ENCODE measurements at regions not wholly inside any gene's neighbourhood (a gene's known extent, or its start where the extent isn't known, plus 50 kb on each side); places are given as distances from the start of the nearest gene placed in this dataset.

GRCh38 chr15:97023488-97023844 is 693.0 kb downstream of the NR2F2 start:
- intact Hi-C loops (cut with micrococcal nuclease; ENCODE audit: unreplicated experiment) = no loop called here
- Mint-ChIP-seq H3K27me3 (ENCODE audit: insufficient read depth, unreplicated experiment) (no peaks in the 10 kb centered on the region), H3K9me3 (ENCODE audit: unreplicated experiment) (peaks cover 8% of the 10 kb centered on the region), H3K4me1 (ENCODE audit: low read depth, unreplicated experiment) (peaks cover 5% of the 10 kb centered on the region), H3K4me3 (ENCODE audit: unreplicated experiment) (no peak overlapping the region), H3K36me3 (ENCODE audit: insufficient read depth, unreplicated experiment) (no peaks in the 10 kb centered on the region), H3K27ac (ENCODE audit: unreplicated experiment) (no peak overlapping the region)
- peaks cover 10% of the 10 kb centered on the region; the same call in 1 of the 2 replicates for H3K4me1 ChIP-seq
- no peaks in the 10 kb centered on the region for H3K27me3 ChIP-seq (replicated peaks; ENCODE audit: control insufficient read depth, insufficient read depth, low read length)
- no TSS peak for BruUV-seq (replicated peaks)
- CTCF ChIA-PET = no interaction called here
- 0 out of 2 replicates have a peak, but pooled peaks cover 7% of the 10 kb centered on the region for H3K9me3 ChIP-seq
- H3K36me3 ChIP-seq (ENCODE audit: control insufficient read depth, insufficient read depth, low read length) = no peaks in the 10 kb centered on the region
- TF ChIP-seq CTCF (IDR thresholded peaks at IDR 0.05; ENCODE audit: insufficient read depth in 1 of 2, low read depth in 1 of 2, low read length in 1 of 2, severe bottlenecking in 1 of 2, unreplicated experiment in 1 of 2) = no peak
- no peak overlapping the region for H3K4me3 ChIP-seq (ENCODE audit: low read depth, low read length)
- no peak for DNase-seq
- POLR2A ChIA-PET = no interaction called here

DNA sequence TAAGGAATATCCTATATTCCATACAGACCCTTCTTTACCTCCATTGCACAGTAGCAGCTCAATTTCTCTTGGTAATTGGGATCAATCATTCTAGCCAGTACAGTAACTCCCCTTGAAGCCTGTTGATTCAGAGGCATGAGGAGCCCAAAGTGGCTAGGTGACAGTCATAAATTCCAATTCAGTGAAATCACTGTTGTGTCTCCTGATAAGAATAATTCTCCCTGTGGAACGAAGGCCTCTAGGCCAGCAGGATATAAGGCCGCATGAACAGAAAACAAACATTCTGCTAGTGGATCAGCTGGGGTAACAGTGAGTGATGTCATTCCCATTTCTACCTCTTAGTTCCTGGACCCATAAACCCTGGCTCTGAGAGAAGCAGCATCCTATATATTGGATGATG is 696.3 kb downstream of the NR2F2 start:
- H3K9me3 Mint-ChIP-seq (ENCODE audit: unreplicated experiment) = peaks cover 8% of the 10 kb centered on the region
- DNase-seq = peak; percentile 30 to 46
- peak overlapping the region; percentile 39 for H3K27ac Mint-ChIP-seq (ENCODE audit: unreplicated experiment)
- no peaks in the 10 kb centered on the region for H3K27me3 Mint-ChIP-seq (ENCODE audit: insufficient read depth, unreplicated experiment)
- H3K4me1 Mint-ChIP-seq (ENCODE audit: low read depth, unreplicated experiment) = peaks cover 5% of the 10 kb centered on the region
- H3K36me3 Mint-ChIP-seq (ENCODE audit: insufficient read depth, unreplicated experiment) = no peaks in the 10 kb centered on the region
- Histone ChIP-seq H3K4me1 (peaks cover 10% of the 10 kb centered on the region; the same call in 1 of the 2 replicates), H3K36me3 (ENCODE audit: control insufficient read depth, insufficient read depth, low read length) (no peaks in the 10 kb centered on the region), H3K9me3 (0 out of 2 replicates have a peak, but pooled peaks cover 7% of the 10 kb centered on the region), H3K27me3 (replicated peaks; ENCODE audit: control insufficient read depth, insufficient read depth, low read length) (no peaks in the 10 kb centered on the region), H3K4me3 (ENCODE audit: low read depth, low read length) (no peak overlapping the region)
- H3K4me3 Mint-ChIP-seq (ENCODE audit: unreplicated experiment) = no peak overlapping the region
- CTCF ChIA-PET = no interaction called here
- POLR2A ChIA-PET = no interaction called here
- intact Hi-C loops (cut with micrococcal nuclease; ENCODE audit: unreplicated experiment) = no loop called here
- TF ChIP-seq CTCF (IDR thresholded peaks at IDR 0.05; ENCODE audit: insufficient read depth in 1 of 2, low read depth in 1 of 2, low read length in 1 of 2, severe bottlenecking in 1 of 2, unreplicated experiment in 1 of 2) = no peak
- no TSS peak for BruUV-seq (replicated peaks)

DNA sequence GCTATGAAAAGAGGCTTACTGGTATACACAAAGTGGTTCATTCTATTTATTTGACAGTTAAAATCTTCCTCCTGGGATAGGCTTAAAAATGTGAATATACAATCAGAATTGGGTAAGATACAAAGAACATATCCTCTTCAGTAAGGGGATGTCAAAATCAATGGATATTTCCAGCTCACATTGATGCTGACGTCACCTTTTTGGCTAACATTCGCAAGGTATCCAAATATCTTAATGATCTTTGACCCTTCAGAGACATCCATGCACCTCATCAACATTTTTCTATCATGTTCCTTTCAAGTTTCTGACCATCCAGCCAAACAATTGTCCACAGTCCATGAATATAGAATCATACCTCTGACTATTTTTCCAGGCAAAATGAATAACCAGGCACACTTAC is 697.3 kb downstream of the NR2F2 start:
- H3K27me3 ChIP-seq (replicated peaks; ENCODE audit: control insufficient read depth, insufficient read depth, low read length) = no peaks in the 10 kb centered on the region
- no peaks in the 10 kb centered on the region for H3K36me3 ChIP-seq (ENCODE audit: control insufficient read depth, insufficient read depth, low read length)
- H3K36me3 Mint-ChIP-seq (ENCODE audit: insufficient read depth, unreplicated experiment) = no peaks in the 10 kb centered on the region
- H3K4me1 Mint-ChIP-seq (ENCODE audit: low read depth, unreplicated experiment) = peaks cover 5% of the 10 kb centered on the region
- no peak for TF ChIP-seq CTCF (IDR thresholded peaks at IDR 0.05; ENCODE audit: insufficient read depth in 1 of 2, low read depth in 1 of 2, low read length in 1 of 2, severe bottlenecking in 1 of 2, unreplicated experiment in 1 of 2)
- H3K27ac Mint-ChIP-seq (ENCODE audit: unreplicated experiment) = no peak overlapping the region
- H3K4me1 ChIP-seq = peaks cover 10% of the 10 kb centered on the region; the same call in 1 of the 2 replicates
- no peak overlapping the region for H3K4me3 Mint-ChIP-seq (ENCODE audit: unreplicated experiment)
- ChIA-PET CTCF (no interaction called here), POLR2A (no interaction called here)
- H3K27me3 Mint-ChIP-seq (ENCODE audit: insufficient read depth, unreplicated experiment) = no peaks in the 10 kb centered on the region
- intact Hi-C loops (cut with micrococcal nuclease; ENCODE audit: unreplicated experiment) = no loop called here
- 0 out of 2 replicates have a peak, but pooled peaks cover 7% of the 10 kb centered on the region for H3K9me3 ChIP-seq
- no peak overlapping the region for H3K4me3 ChIP-seq (ENCODE audit: low read depth, low read length)
- peaks cover 8% of the 10 kb centered on the region for H3K9me3 Mint-ChIP-seq (ENCODE audit: unreplicated experiment)
- DNase-seq = no peak
- BruUV-seq (replicated peaks) = no TSS peak
